HEK293 (cell line): ENCODE measurements at regions not wholly inside any gene's neighbourhood (a gene's known extent, or its start where the extent isn't known, plus 50 kb on each side); places are given as distances from the start of the nearest gene placed in this dataset.

ENCODE experiments used
- CTCF ChIA-PET: fragments of 350-600 bp; formaldehyde crosslinking; extraction: SDS; loops from one replicate; lab custom pipeline; 2021; ENCODE audit warnings: antibody characterized with exemption; lab: Yijun Ruan, JAX
- POLR2A ChIA-PET: fragments of 300-600 bp; formaldehyde crosslinking; extraction: SDS; loops from one replicate; lab custom pipeline; 2020; ENCODE audit warnings: antibody characterized with exemption, inconsistent platforms; lab: Yijun Ruan, JAX
- H3K27ac ChIP-seq: fragments of 200-500 bp; sonication (Bioruptor generic); 2 replicates; pipeline ENCODE4 v1.5.1; 2014; ENCODE audit warnings: low read depth, low read length, control low read depth, inconsistent platforms; ENCODE audit errors: extremely low read depth
- H3K36me3 ChIP-seq, 2 experiments: fragments of 200-500 bp in 1 of 2; sonication (Bioruptor generic) in 1 of 2; 1 replicate in 1 of 2; 2 replicates in 1 of 2; pipeline ENCODE4 v1.5.1; 2014 to 2017; ENCODE audit warnings: inconsistent platforms in 2 of 2, low read length in 2 of 2; ENCODE audit not compliant: control insufficient read depth in 2 of 2, insufficient read depth in 1 of 2
- H3K4me1 ChIP-seq: fragments of 200-500 bp; sonication (Bioruptor generic); 2 replicates; pipeline ENCODE4 v1.5.1; 2014; ENCODE audit warnings: mild to moderate bottlenecking, low read length, inconsistent platforms; ENCODE audit not compliant: control insufficient read depth, insufficient read depth
- H3K4me3 ChIP-seq: 2 replicates; pipeline ENCODE4 v1.5.1; 2011; ENCODE audit warnings: low read depth, mild to moderate bottlenecking, control low read depth, low read length, moderate library complexity
- H3K9me3 ChIP-seq: fragments of 200-500 bp; sonication (Bioruptor generic); 2 replicates; pipeline ENCODE4 v1.5.1; 2014; ENCODE audit warnings: low read depth, low read length, inconsistent platforms; ENCODE audit not compliant: control insufficient read depth, insufficient read depth
- GFI1B ChIP-seq: fragments of 450-650 bp; formaldehyde crosslinking; IDR thresholded peaks from 2 replicates; pipeline ENCODE4 v1.5.1; 2016; ENCODE audit warnings: missing biosample characterization, missing genetic modification characterization
- KLF16 ChIP-seq: fragments of 450-650 bp; formaldehyde crosslinking; IDR thresholded peaks from 2 replicates; pipeline ENCODE4 v1.5.1; 2017; ENCODE audit warnings: missing biosample characterization, missing genetic modification characterization
- OVOL3 ChIP-seq: fragments of 450-650 bp; formaldehyde crosslinking; IDR thresholded peaks from 2 replicates; pipeline ENCODE4 v1.5.1; 2016; ENCODE audit warnings: missing biosample characterization, missing genetic modification characterization
- SP7 ChIP-seq: fragments of 450-650 bp; formaldehyde crosslinking; IDR thresholded peaks from 2 replicates; pipeline ENCODE4 v1.5.1; 2016; ENCODE audit warnings: missing biosample characterization, missing genetic modification characterization
- TCF7L2 ChIP-seq: IDR thresholded peaks from 2 replicates; pipeline ENCODE4 v1.6.1; 2011; ENCODE audit warnings: low read depth, mild to moderate bottlenecking, inconsistent platforms, low read length, moderate library complexity, borderline replicate concordance
- TRIM28 ChIP-seq: IDR thresholded peaks from 2 replicates; pipeline ENCODE4 v1.6.1; 2011; ENCODE audit warnings: low read length, control low read depth, borderline replicate concordance
- ZEB2 ChIP-seq: fragments of 450-650 bp; formaldehyde crosslinking; IDR thresholded peaks from 2 replicates; pipeline ENCODE4 v1.5.1; 2016; ENCODE audit warnings: missing biosample characterization, missing genetic modification characterization
- ZNF114 ChIP-seq: fragments of 450-650 bp; formaldehyde crosslinking; IDR thresholded peaks from 2 replicates; pipeline ENCODE4 v1.5.0; 2017; ENCODE audit warnings: missing biosample characterization, missing genetic modification characterization
- ZNF174 ChIP-seq: fragments of 450-650 bp; formaldehyde crosslinking; IDR thresholded peaks from 2 replicates; pipeline ENCODE4 v1.5.0; 2017; ENCODE audit warnings: missing biosample characterization, mild to moderate bottlenecking, missing genetic modification characterization
- ZNF23 ChIP-seq: fragments of 450-650 bp; formaldehyde crosslinking; IDR thresholded peaks from 2 replicates; pipeline ENCODE4 v1.5.1; 2016; ENCODE audit warnings: missing biosample characterization, missing genetic modification characterization, borderline replicate concordance
- ZNF26 ChIP-seq: fragments of 450-650 bp; formaldehyde crosslinking; IDR thresholded peaks from 2 replicates; pipeline ENCODE4 v1.5.1; 2016; ENCODE audit warnings: missing biosample characterization, missing genetic modification characterization
- ZNF274 ChIP-seq, 2 experiments: fragments of 200-500 bp in 1 of 2; fragments of 450-650 bp in 1 of 2; sonication (Bioruptor generic) in 1 of 2; formaldehyde crosslinking in 1 of 2; IDR thresholded peaks; 2 replicates each; pipeline versions ENCODE4 v1.5.1 to v1.6.1; 2014 to 2016; ENCODE audit warnings: borderline replicate concordance in 1 of 2, inconsistent platforms in 1 of 2, low read length in 1 of 2, missing biosample characterization in 1 of 2, missing genetic modification characterization in 1 of 2
- ZNF362 ChIP-seq: fragments of 450-650 bp; formaldehyde crosslinking; IDR thresholded peaks from 2 replicates; pipeline ENCODE4 v1.5.1; 2016; ENCODE audit warnings: missing biosample characterization, missing genetic modification characterization
- ZNF501 ChIP-seq: fragments of 450-650 bp; formaldehyde crosslinking; IDR thresholded peaks from 2 replicates; pipeline ENCODE4 v1.5.1; 2016; ENCODE audit warnings: missing biosample characterization, missing genetic modification characterization
- ZNF544 ChIP-seq: fragments of 450-650 bp; formaldehyde crosslinking; IDR thresholded peaks from 2 replicates; pipeline ENCODE4 v1.5.0; 2017; ENCODE audit warnings: missing biosample characterization, missing genetic modification characterization
- ZNF549 ChIP-seq: fragments of 450-650 bp; IDR thresholded peaks from 2 replicates; pipeline ENCODE4 v1.5.1; 2018; ENCODE audit warnings: missing biosample characterization, missing genetic modification characterization, mild to moderate bottlenecking, inconsistent platforms, moderate library complexity
- ZNF555 ChIP-seq: fragments of 450-650 bp; formaldehyde crosslinking; conservative IDR thresholded peaks from 2 replicates; pipeline ENCODE4 v1.5.1; 2017; ENCODE audit warnings: missing biosample characterization, mild to moderate bottlenecking, missing genetic modification characterization, inconsistent platforms
- ZNF560 ChIP-seq: fragments of 450-650 bp; formaldehyde crosslinking; IDR thresholded peaks from 2 replicates; pipeline ENCODE4 v1.5.1; 2017; ENCODE audit warnings: missing biosample characterization, missing genetic modification characterization, borderline replicate concordance
- ZNF561 ChIP-seq: fragments of 450-650 bp; IDR thresholded peaks from 2 replicates; pipeline ENCODE4 v1.5.1; 2018; ENCODE audit warnings: missing biosample characterization, missing genetic modification characterization, borderline replicate concordance
- ZNF677 ChIP-seq: fragments of 450-650 bp; IDR thresholded peaks from 2 replicates; pipeline ENCODE4 v1.5.0; 2018; ENCODE audit warnings: missing biosample characterization, mild to moderate bottlenecking, missing genetic modification characterization, moderate library complexity
- ZNF791 ChIP-seq: fragments of 450-650 bp; formaldehyde crosslinking; IDR thresholded peaks from 2 replicates; pipeline ENCODE4 v1.5.1; 2016; ENCODE audit warnings: missing biosample characterization, missing genetic modification characterization
- TF ChIP-seq, protein P1 (sequence below): fragments of 450-650 bp; formaldehyde crosslinking; IDR thresholded peaks from 2 replicates; pipeline ENCODE4 v1.5.1; 2016; ENCODE audit warnings: missing biosample characterization, missing genetic modification characterization, borderline replicate concordance
- TF ChIP-seq, protein P2 (sequence below): fragments of 450-650 bp; formaldehyde crosslinking; IDR thresholded peaks from 2 replicates; pipeline ENCODE4 v1.5.1; 2016; ENCODE audit warnings: missing biosample characterization, missing genetic modification characterization, borderline replicate concordance

DNA sequence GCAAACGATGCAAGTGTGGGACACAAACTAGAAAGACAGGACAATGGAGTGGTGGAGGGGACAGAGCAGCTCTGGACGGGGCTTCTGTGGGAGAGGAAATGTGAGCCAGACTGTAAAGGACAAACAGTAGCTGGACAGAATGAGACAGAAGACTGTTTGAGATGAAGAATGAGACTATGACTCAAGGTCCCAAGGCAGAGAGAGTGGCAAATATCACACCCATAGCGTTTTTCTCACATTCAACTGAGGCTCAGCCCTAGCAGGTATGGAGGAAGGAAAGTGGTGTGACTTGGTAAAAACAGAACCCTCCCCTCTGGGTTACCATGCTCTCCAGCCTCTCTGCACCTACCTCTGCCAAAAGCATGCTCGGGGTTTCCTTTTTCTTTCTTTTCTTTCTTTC is 96.5 kb downstream of the RPL27A start (continued):
- TF ChIP-seq, protein P1, sequence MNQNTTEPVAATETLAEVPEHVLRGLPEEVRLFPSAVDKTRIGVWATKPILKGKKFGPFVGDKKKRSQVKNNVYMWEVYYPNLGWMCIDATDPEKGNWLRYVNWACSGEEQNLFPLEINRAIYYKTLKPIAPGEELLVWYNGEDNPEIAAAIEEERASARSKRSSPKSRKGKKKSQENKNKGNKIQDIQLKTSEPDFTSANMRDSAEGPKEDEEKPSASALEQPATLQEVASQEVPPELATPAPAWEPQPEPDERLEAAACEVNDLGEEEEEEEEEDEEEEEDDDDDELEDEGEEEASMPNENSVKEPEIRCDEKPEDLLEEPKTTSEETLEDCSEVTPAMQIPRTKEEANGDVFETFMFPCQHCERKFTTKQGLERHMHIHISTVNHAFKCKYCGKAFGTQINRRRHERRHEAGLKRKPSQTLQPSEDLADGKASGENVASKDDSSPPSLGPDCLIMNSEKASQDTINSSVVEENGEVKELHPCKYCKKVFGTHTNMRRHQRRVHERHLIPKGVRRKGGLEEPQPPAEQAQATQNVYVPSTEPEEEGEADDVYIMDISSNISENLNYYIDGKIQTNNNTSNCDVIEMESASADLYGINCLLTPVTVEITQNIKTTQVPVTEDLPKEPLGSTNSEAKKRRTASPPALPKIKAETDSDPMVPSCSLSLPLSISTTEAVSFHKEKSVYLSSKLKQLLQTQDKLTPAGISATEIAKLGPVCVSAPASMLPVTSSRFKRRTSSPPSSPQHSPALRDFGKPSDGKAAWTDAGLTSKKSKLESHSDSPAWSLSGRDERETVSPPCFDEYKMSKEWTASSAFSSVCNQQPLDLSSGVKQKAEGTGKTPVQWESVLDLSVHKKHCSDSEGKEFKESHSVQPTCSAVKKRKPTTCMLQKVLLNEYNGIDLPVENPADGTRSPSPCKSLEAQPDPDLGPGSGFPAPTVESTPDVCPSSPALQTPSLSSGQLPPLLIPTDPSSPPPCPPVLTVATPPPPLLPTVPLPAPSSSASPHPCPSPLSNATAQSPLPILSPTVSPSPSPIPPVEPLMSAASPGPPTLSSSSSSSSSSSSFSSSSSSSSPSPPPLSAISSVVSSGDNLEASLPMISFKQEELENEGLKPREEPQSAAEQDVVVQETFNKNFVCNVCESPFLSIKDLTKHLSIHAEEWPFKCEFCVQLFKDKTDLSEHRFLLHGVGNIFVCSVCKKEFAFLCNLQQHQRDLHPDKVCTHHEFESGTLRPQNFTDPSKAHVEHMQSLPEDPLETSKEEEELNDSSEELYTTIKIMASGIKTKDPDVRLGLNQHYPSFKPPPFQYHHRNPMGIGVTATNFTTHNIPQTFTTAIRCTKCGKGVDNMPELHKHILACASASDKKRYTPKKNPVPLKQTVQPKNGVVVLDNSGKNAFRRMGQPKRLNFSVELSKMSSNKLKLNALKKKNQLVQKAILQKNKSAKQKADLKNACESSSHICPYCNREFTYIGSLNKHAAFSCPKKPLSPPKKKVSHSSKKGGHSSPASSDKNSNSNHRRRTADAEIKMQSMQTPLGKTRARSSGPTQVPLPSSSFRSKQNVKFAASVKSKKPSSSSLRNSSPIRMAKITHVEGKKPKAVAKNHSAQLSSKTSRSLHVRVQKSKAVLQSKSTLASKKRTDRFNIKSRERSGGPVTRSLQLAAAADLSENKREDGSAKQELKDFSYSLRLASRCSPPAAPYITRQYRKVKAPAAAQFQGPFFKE (tag by site-specific recombination) = no peak
- TF ChIP-seq ZNF677 (tag by site-specific recombination) (no peak), SP7 (tag by site-specific recombination) (no peak), ZNF791 (tag by site-specific recombination) (no peak), ZNF549 (tag by site-specific recombination) (no peak)
- TF ChIP-seq, protein P2, sequence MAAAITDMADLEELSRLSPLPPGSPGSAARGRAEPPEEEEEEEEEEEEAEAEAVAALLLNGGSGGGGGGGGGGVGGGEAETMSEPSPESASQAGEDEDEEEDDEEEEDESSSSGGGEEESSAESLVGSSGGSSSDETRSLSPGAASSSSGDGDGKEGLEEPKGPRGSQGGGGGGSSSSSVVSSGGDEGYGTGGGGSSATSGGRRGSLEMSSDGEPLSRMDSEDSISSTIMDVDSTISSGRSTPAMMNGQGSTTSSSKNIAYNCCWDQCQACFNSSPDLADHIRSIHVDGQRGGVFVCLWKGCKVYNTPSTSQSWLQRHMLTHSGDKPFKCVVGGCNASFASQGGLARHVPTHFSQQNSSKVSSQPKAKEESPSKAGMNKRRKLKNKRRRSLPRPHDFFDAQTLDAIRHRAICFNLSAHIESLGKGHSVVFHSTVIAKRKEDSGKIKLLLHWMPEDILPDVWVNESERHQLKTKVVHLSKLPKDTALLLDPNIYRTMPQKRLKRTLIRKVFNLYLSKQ (tag by site-specific recombination) = no peak

GRCh38 chr11:8779732-8780131 is 97.1 kb downstream of the RPL27A start:
- no peaks in the 10 kb centered on the region for H3K36me3 ChIP-seq
- no peaks in the 10 kb centered on the region for H3K9me3 ChIP-seq
- ChIA-PET POLR2A (no interaction called here), CTCF (interaction anchor here (1.2 kb wide), 1 partner anchor 29 kb away, joined by 3 read pairs; no protein-coding TSS in a partner anchor)
- no peak overlapping the region for H3K4me3 ChIP-seq
- H3K27ac ChIP-seq = no peak overlapping the region
- TF ChIP-seq ZNF555 (tag by site-specific recombination) (no peak), ZNF501 (tag by site-specific recombination) (no peak), ZNF23 (tag by site-specific recombination) (no peak), OVOL3 (tag by site-specific recombination) (no peak), ZNF544 (tag by site-specific recombination) (no peak), ZNF114 (tag by site-specific recombination) (no peak), TCF7L2 (no peak), ZNF26 (no peak), TRIM28 (no peak), KLF16 (no peak), ZNF274 (IDR thresholded peaks at IDR 0.05; ENCODE audit: low read length) (no peak), ZNF274 (tag by site-specific recombination; IDR thresholded peaks at IDR 0.05; ENCODE audit: borderline replicate concordance) (no peak), ZNF549 (tag by site-specific recombination) (no peak), ZNF362 (no peak), ZEB2 (tag by site-specific recombination) (no peak), GFI1B (tag by site-specific recombination) (no peak), ZNF561 (tag by site-specific recombination) (no peak), ZNF560 (tag by site-specific recombination) (no peak), ZNF174 (tag by site-specific recombination) (no peak)
- TF ChIP-seq, all 188 proteins: peak for 0
- no peaks in the 10 kb centered on the region for H3K4me1 ChIP-seq
